Hematopoietic multipotent progenitor cell treated with erythropoietin and hydrocortisone succinate and interleukin-3 and kit ligand, for 4 days (in vitro differentiated cells): ENCODE measurements at regions not wholly inside any gene's neighbourhood (a gene's known extent, or its start where the extent isn't known, plus 50 kb on each side); places are given as distances from the start of the nearest gene placed in this dataset.

Experiments used
- DNase-seq: peaks from one replicate; pipeline ENCODE4 v3.0.0-alpha.2; 2015

- DNase-seq = no peak
Measured at GRCh38 chr18:10402871-10403559, 51.4 kb upstream of the APCDD1 start.

- no peak for DNase-seq
Measured at GRCh38 chr18:10403708-10404107, 50.7 kb upstream of the APCDD1 start.

DNA sequence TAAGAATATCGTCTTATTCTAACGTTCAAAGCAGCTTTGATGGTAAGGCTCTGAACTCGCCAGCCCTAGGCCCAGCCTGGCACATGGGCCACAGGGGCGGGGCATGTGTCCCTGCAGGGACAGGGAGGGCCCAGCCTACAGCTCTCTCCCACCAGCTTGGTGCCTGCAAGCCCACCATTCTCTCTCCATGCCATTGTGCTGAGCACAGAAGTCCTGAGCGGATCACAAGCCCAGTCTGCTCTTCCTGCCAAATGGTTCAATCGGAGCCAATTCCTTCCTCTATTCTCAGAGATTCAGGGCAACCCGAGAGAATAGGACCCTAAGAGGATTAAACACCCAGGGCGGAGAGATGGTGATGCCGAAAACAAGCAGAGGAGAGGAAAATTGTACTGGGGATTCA lies 50.3 kb upstream of the APCDD1 start:
- DNase-seq = no peak
